ENCODE measurements at regions not wholly inside any gene's neighbourhood (a gene's known extent, or its start where the extent isn't known, plus 50 kb on each side); places are given as distances from the start of the nearest gene placed in this dataset.

- H3K27ac ChIP-seq (ENCODE audit: low read length), result no peak overlapping the region
- no peak overlapping the region for H3K4me3 ChIP-seq (ENCODE audit: low read length)
- no peaks in the 10 kb centered on the region for H3K9me3 ChIP-seq (ENCODE audit: control insufficient read depth, low read depth, low read length)
- H3K27me3 ChIP-seq (ENCODE audit: control insufficient read depth, insufficient read depth, low read length), result no peaks in the 10 kb centered on the region
- H3K9ac ChIP-seq (ENCODE audit: low read length), result no peak overlapping the region
- H3K36me3 ChIP-seq (ENCODE audit: control insufficient read depth, low read depth, low read length), result no peaks in the 10 kb centered on the region
- H3K4me1 ChIP-seq (ENCODE audit: control insufficient read depth, low read depth, low read length), result no peaks in the 10 kb centered on the region
Observed at GRCh38 chr7:69318794-69319193, 279.5 kb upstream of the AUTS2 start.

GRCh38 chr7:69328516-69328915, 269.8 kb upstream of the AUTS2 start:
- no peaks in the 10 kb centered on the region for H3K27me3 ChIP-seq (ENCODE audit: control insufficient read depth, insufficient read depth, low read length)
- no peak overlapping the region for H3K9ac ChIP-seq (ENCODE audit: low read length)
- no peak overlapping the region for H3K27ac ChIP-seq (ENCODE audit: low read length)
- H3K4me3 ChIP-seq (ENCODE audit: low read length), result no peak overlapping the region
- no peaks in the 10 kb centered on the region for H3K4me1 ChIP-seq (ENCODE audit: control insufficient read depth, low read depth, low read length)
- no peaks in the 10 kb centered on the region for H3K9me3 ChIP-seq (ENCODE audit: control insufficient read depth, low read depth, low read length)
- H3K36me3 ChIP-seq (ENCODE audit: control insufficient read depth, low read depth, low read length), result no peaks in the 10 kb centered on the region

DNA sequence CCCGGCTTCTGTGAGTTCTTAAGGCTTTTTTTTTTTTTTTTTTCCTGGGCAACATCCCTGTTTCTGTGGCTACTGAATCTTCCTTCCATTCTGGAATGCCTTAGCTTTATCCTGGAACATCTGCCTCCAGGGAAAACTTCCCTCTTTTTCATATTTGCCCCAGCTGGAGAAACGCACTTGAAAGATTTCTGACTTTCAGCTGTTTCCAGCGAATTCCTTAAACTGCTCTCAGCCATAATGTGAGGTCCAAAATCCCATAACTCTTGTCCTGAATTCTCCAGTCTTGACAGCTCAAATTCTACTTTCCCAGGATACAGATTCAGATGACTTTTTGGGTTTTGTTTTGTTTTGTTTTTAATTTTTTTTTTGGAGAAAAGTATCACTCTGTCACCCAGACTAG, 263.6 kb upstream of the AUTS2 start:
- Histone ChIP-seq H3K27ac (ENCODE audit: low read length) (no peak overlapping the region), H3K9me3 (ENCODE audit: control insufficient read depth, low read depth, low read length) (no peaks in the 10 kb centered on the region), H3K36me3 (ENCODE audit: control insufficient read depth, low read depth, low read length) (no peaks in the 10 kb centered on the region), H3K9ac (ENCODE audit: low read length) (no peak overlapping the region), H3K4me3 (ENCODE audit: low read length) (no peak overlapping the region), H3K27me3 (ENCODE audit: control insufficient read depth, insufficient read depth, low read length) (no peaks in the 10 kb centered on the region), H3K4me1 (ENCODE audit: control insufficient read depth, low read depth, low read length) (no peaks in the 10 kb centered on the region)

- no peaks in the 10 kb centered on the region for H3K36me3 ChIP-seq (ENCODE audit: control insufficient read depth, low read depth, low read length)
- H3K27me3 ChIP-seq (ENCODE audit: control insufficient read depth, insufficient read depth, low read length), result no peaks in the 10 kb centered on the region
- H3K9ac ChIP-seq (ENCODE audit: low read length), result no peak overlapping the region
- H3K4me1 ChIP-seq (ENCODE audit: control insufficient read depth, low read depth, low read length), result no peaks in the 10 kb centered on the region
- H3K4me3 ChIP-seq (ENCODE audit: low read length), result no peak overlapping the region
- no peaks in the 10 kb centered on the region for H3K9me3 ChIP-seq (ENCODE audit: control insufficient read depth, low read depth, low read length)
- H3K27ac ChIP-seq (ENCODE audit: low read length), result no peak overlapping the region
Observed at GRCh38 chr7:69335331-69335730, 262.9 kb upstream of the AUTS2 start.

GRCh38 chr7:69336976-69337375, 261.3 kb upstream of the AUTS2 start:
- no peak overlapping the region for H3K4me3 ChIP-seq (ENCODE audit: low read length)
- no peaks in the 10 kb centered on the region for H3K27me3 ChIP-seq (ENCODE audit: control insufficient read depth, insufficient read depth, low read length)
- H3K9me3 ChIP-seq (ENCODE audit: control insufficient read depth, low read depth, low read length), result no peaks in the 10 kb centered on the region
- no peak overlapping the region for H3K9ac ChIP-seq (ENCODE audit: low read length)
- no peaks in the 10 kb centered on the region for H3K4me1 ChIP-seq (ENCODE audit: control insufficient read depth, low read depth, low read length)
- no peak overlapping the region for H3K27ac ChIP-seq (ENCODE audit: low read length)
- no peaks in the 10 kb centered on the region for H3K36me3 ChIP-seq (ENCODE audit: control insufficient read depth, low read depth, low read length)

DNA sequence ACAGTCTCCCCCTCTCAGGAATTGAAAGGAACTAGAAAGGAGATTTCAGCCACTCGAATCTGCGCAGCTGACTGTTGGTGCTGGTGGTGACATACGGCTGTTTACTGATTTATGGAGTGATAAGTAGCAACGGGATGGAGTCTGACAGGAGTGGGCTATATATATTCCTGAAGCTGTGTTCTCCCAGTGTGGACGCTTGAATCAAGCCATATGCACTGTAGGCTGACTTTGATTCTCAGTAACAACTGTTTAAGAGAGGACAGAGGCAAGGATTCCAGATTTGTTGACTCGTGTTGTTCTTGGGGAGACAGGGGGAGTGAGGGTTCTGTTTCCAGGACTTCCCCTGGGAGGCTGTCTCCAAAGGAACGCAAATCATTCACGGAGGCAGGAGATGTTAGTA, 260.1 kb upstream of the AUTS2 start:
- H3K36me3 ChIP-seq (ENCODE audit: control insufficient read depth, low read depth, low read length), result no peaks in the 10 kb centered on the region

GRCh38 chr7:69341288-69341687, 257.0 kb upstream of the AUTS2 start:
- no peak overlapping the region for H3K9ac ChIP-seq (ENCODE audit: low read length)
- H3K4me3 ChIP-seq (ENCODE audit: low read length), result no peak overlapping the region
- H3K36me3 ChIP-seq (ENCODE audit: control insufficient read depth, low read depth, low read length), result no peaks in the 10 kb centered on the region
- no peaks in the 10 kb centered on the region for H3K9me3 ChIP-seq (ENCODE audit: control insufficient read depth, low read depth, low read length)
- no peaks in the 10 kb centered on the region for H3K4me1 ChIP-seq (ENCODE audit: control insufficient read depth, low read depth, low read length)
- H3K27ac ChIP-seq (ENCODE audit: low read length), result no peak overlapping the region
- H3K27me3 ChIP-seq (ENCODE audit: control insufficient read depth, insufficient read depth, low read length), result no peaks in the 10 kb centered on the region

More for the DNA sequence above, 260.1 kb upstream of the AUTS2 start:
- Histone ChIP-seq H3K9ac (ENCODE audit: low read length) (no peak overlapping the region), H3K9me3 (ENCODE audit: control insufficient read depth, low read depth, low read length) (no peaks in the 10 kb centered on the region), H3K4me3 (ENCODE audit: low read length) (no peak overlapping the region), H3K27ac (ENCODE audit: low read length) (no peak overlapping the region), H3K27me3 (ENCODE audit: control insufficient read depth, insufficient read depth, low read length) (no peaks in the 10 kb centered on the region), H3K4me1 (ENCODE audit: control insufficient read depth, low read depth, low read length) (no peaks in the 10 kb centered on the region)

GRCh38 chr7:69342154-69342884, 256.0 kb upstream of the AUTS2 start:
- Histone ChIP-seq H3K9ac (ENCODE audit: low read length) (no peak overlapping the region), H3K9me3 (ENCODE audit: control insufficient read depth, low read depth, low read length) (no peaks in the 10 kb centered on the region), H3K36me3 (ENCODE audit: control insufficient read depth, low read depth, low read length) (no peaks in the 10 kb centered on the region), H3K27ac (ENCODE audit: low read length) (no peak overlapping the region), H3K4me1 (ENCODE audit: control insufficient read depth, low read depth, low read length) (no peaks in the 10 kb centered on the region), H3K27me3 (ENCODE audit: control insufficient read depth, insufficient read depth, low read length) (no peaks in the 10 kb centered on the region), H3K4me3 (ENCODE audit: low read length) (no peak overlapping the region)

DNA sequence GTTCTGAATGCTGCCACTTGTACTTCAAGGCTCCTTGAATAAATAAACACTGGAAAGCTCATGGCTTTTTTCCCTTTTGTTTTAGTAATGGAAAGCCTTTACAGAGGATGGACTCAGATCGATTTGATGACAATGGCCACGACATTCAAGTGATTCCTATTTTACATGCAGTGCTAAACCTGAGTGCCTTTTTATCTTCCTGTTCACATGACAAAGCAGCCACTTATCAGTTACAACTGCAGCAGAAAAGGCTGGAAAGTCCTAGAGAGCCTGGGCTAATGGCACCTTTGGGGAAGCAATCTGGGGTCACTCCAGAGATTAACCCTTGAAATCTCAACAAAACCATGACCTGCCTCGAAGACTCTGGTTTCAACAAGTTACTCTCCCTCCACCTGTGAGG, 249.0 kb upstream of the AUTS2 start:
- Histone ChIP-seq H3K4me3 (ENCODE audit: low read length) (no peak overlapping the region), H3K36me3 (ENCODE audit: control insufficient read depth, low read depth, low read length) (no peaks in the 10 kb centered on the region), H3K27me3 (ENCODE audit: control insufficient read depth, insufficient read depth, low read length) (no peaks in the 10 kb centered on the region), H3K9me3 (ENCODE audit: control insufficient read depth, low read depth, low read length) (no peaks in the 10 kb centered on the region), H3K9ac (ENCODE audit: low read length) (no peak overlapping the region), H3K4me1 (ENCODE audit: control insufficient read depth, low read depth, low read length) (peaks cover 12% of the 10 kb centered on the region), H3K27ac (ENCODE audit: low read length) (no peak overlapping the region)

GRCh38 chr7:69358163-69358821, 240.0 kb upstream of the AUTS2 start:
- Histone ChIP-seq H3K4me3 (ENCODE audit: low read length) (no peak overlapping the region), H3K9me3 (ENCODE audit: control insufficient read depth, low read depth, low read length) (no peaks in the 10 kb centered on the region), H3K9ac (ENCODE audit: low read length) (no peak overlapping the region), H3K27me3 (ENCODE audit: control insufficient read depth, insufficient read depth, low read length) (no peaks in the 10 kb centered on the region), H3K4me1 (ENCODE audit: control insufficient read depth, low read depth, low read length) (no peaks in the 10 kb centered on the region), H3K36me3 (ENCODE audit: control insufficient read depth, low read depth, low read length) (no peaks in the 10 kb centered on the region), H3K27ac (ENCODE audit: low read length) (no peak overlapping the region)

- Histone ChIP-seq H3K9me3 (ENCODE audit: control insufficient read depth, low read depth, low read length) (no peaks in the 10 kb centered on the region), H3K9ac (ENCODE audit: low read length) (no peak overlapping the region), H3K27ac (ENCODE audit: low read length) (no peak overlapping the region), H3K27me3 (ENCODE audit: control insufficient read depth, insufficient read depth, low read length) (no peaks in the 10 kb centered on the region), H3K36me3 (ENCODE audit: control insufficient read depth, low read depth, low read length) (no peaks in the 10 kb centered on the region), H3K4me1 (ENCODE audit: control insufficient read depth, low read depth, low read length) (no peaks in the 10 kb centered on the region), H3K4me3 (ENCODE audit: low read length) (no peak overlapping the region)
Observed at GRCh38 chr7:69359003-69359700, 239.1 kb upstream of the AUTS2 start.
